K562 (cell line): ENCODE measurements at regions not wholly inside any gene's neighbourhood (a gene's known extent, or its start where the extent isn't known, plus 50 kb on each side); places are given as distances from the start of the nearest gene placed in this dataset.

ENCODE experiments used
- ARID1B ChIP-seq: fragments of 450-650 bp; IDR thresholded peaks from 2 replicates; pipeline ENCODE4 v1.6.1; 2016; ENCODE audit warnings: antibody characterized with exemption, mild to moderate bottlenecking, inconsistent platforms
- DNMT1 ChIP-seq: fragments of 450-650 bp; IDR thresholded peaks from 2 replicates; pipeline ENCODE4 v1.6.1; 2016; ENCODE audit warnings: antibody characterized with exemption, mild to moderate bottlenecking
- ELK3 ChIP-seq: fragments of 450-650 bp; formaldehyde crosslinking; IDR thresholded peaks from 2 replicates; pipeline ENCODE4 v1.4.0; 2020; ENCODE audit warnings: mild to moderate bottlenecking
- GTF2A2 ChIP-seq: IDR thresholded peaks from 2 replicates; pipeline ENCODE4 v1.6.1; 2016; ENCODE audit warnings: mild to moderate bottlenecking, missing genetic modification characterization, missing compliant biosample characterization
- HBP1 ChIP-seq: fragments of 450-650 bp; formaldehyde crosslinking; IDR thresholded peaks from 2 replicates; pipeline ENCODE4 v1.4.0; 2022; ENCODE audit warnings: missing genetic modification characterization
- ILF3 ChIP-seq: fragments of 450-650 bp; IDR thresholded peaks from 2 replicates; pipeline ENCODE4 v1.6.1; 2018; ENCODE audit warnings: antibody characterized with exemption, mild to moderate bottlenecking, moderate library complexity, borderline replicate concordance
- KAT2B ChIP-seq: IDR thresholded peaks from one replicate; pipeline ENCODE4 v1.6.1; 2012; ENCODE audit warnings: low read depth, mild to moderate bottlenecking, control low read depth, inconsistent platforms, low read length, moderate library complexity
- MED1 ChIP-seq: sonication (generic); formaldehyde crosslinking; IDR thresholded peaks from 2 replicates; pipeline ENCODE4 v1.8.1; 2023; ENCODE audit warnings: missing genetic modification reagents, borderline replicate concordance
- NFE2 ChIP-seq: IDR thresholded peaks from 2 replicates; pipeline ENCODE4 v1.6.1; 2014; ENCODE audit warnings: antibody characterized with exemption, low read depth
- POLR2AphosphoS5 ChIP-seq: IDR thresholded peaks from 2 replicates; pipeline ENCODE4 v1.6.1; 2011; ENCODE audit warnings: mild to moderate bottlenecking, low read depth, low read length, moderate library complexity; ENCODE audit not compliant: control insufficient read depth, insufficient read depth
- POLR3A ChIP-seq: IDR thresholded peaks from 2 replicates; pipeline ENCODE4 v1.6.1; 2011; ENCODE audit warnings: borderline replicate concordance, mild to moderate bottlenecking, moderate library complexity; ENCODE audit not compliant: insufficient read length, insufficient read depth; ENCODE audit errors: extremely low read depth
- PRMT5 ChIP-seq: sonication (generic); formaldehyde crosslinking; IDR thresholded peaks from 2 replicates; pipeline ENCODE4 v1.5.0; 2020; ENCODE audit warnings: missing genetic modification reagents
- PURB ChIP-seq: sonication (generic); formaldehyde crosslinking; IDR thresholded peaks from 2 replicates; pipeline ENCODE4 v1.9.0; 2021; ENCODE audit warnings: low read depth, mild to moderate bottlenecking, missing genetic modification reagents
- RAD51 ChIP-seq: fragments of 450-650 bp; IDR thresholded peaks from 2 replicates; pipeline ENCODE4 v1.7.1; 2016; ENCODE audit warnings: low read depth, mild to moderate bottlenecking, borderline replicate concordance
- RHOXF2B ChIP-seq: fragments of 250-450 bp; sonication (Bioruptor Pico); conservative IDR thresholded peaks from 2 replicates; pipeline ENCODE4 v1.5.1; 2021
- RUNX1 ChIP-seq: sonication (generic); IDR thresholded peaks from 2 replicates; pipeline ENCODE4 v1.6.1; 2016; ENCODE audit warnings: antibody characterized with exemption, low read depth
- SFPQ ChIP-seq: fragments of 200-400 bp; formaldehyde crosslinking; IDR thresholded peaks from 2 replicates; pipeline ENCODE4 v1.6.1; 2017; ENCODE audit warnings: mild to moderate bottlenecking, low read depth, low read length, moderate library complexity
- TCF7 ChIP-seq: sonication (generic); IDR thresholded peaks from 2 replicates; pipeline ENCODE4 v1.6.1; 2016; ENCODE audit warnings: antibody characterized with exemption, borderline replicate concordance
- TRIM24 ChIP-seq, 2 experiments: fragments of 450-650 bp; IDR thresholded peaks; 2 replicates each; pipeline ENCODE4 v1.6.1; 2016
- ZC3H11A ChIP-seq: IDR thresholded peaks from 2 replicates; pipeline ENCODE4 v1.6.1; 2012; ENCODE audit warnings: low read depth, low read length, improper control_type of control experiment
- ZFP30 ChIP-seq: fragments of 250-450 bp; sonication (Bioruptor Pico); IDR thresholded peaks from 2 replicates; pipeline ENCODE4 v1.8.0; 2022; ENCODE audit warnings: moderate library complexity, mild to moderate bottlenecking, inconsistent platforms, borderline replicate concordance
- ZNF23 ChIP-seq: fragments of 250-450 bp; sonication (Bioruptor Pico); IDR thresholded peaks from 2 replicates; pipeline ENCODE4 v1.4.0; 2020; ENCODE audit warnings: mild to moderate bottlenecking
- ZNF518B ChIP-seq: fragments of 250-450 bp; sonication (Bioruptor Pico); IDR thresholded peaks from 2 replicates; pipeline ENCODE4 v1.5.0; 2021; ENCODE audit warnings: mild to moderate bottlenecking, moderate library complexity
- ZNF707 ChIP-seq: fragments of 250-450 bp; sonication (Bioruptor Pico); conservative IDR thresholded peaks from 2 replicates; pipeline ENCODE4 v1.8.0; 2022; ENCODE audit warnings: inconsistent platforms, mild to moderate bottlenecking, moderate library complexity

GRCh38 chr13:75947448-75947847, 311.3 kb downstream of the LMO7 start (continued):
- TF ChIP-seq MED1 (CRISPR knock-in tag): no peak
- no peak for TF ChIP-seq PRMT5 (CRISPR knock-in tag)
- TF ChIP-seq POLR2AphosphoS5: 0 out of 2 replicates have a peak, but pooled peaks have one; percentile 27
- TF ChIP-seq ZNF518B (CRISPR knock-in tag): no peak
- no peak for TF ChIP-seq RHOXF2B (CRISPR knock-in tag)
- no peak for TF ChIP-seq ZFP30 (CRISPR knock-in tag)
- no peak for TF ChIP-seq RUNX1
- TF ChIP-seq DNMT1: no peak
- TF ChIP-seq ILF3: no peak
- TF ChIP-seq ARID1B: peak; percentile 76
- no peak for TF ChIP-seq PURB (CRISPR knock-in tag)
- no peak for TF ChIP-seq TCF7
- no peak for TF ChIP-seq ZNF707 (CRISPR knock-in tag)
- no peak for TF ChIP-seq KAT2B
- TF ChIP-seq ZNF23 (CRISPR knock-in tag): no peak
- no peak for TF ChIP-seq RAD51
- no peak for TF ChIP-seq NFE2
- TF ChIP-seq POLR3A: no peak
- no peak for TF ChIP-seq ELK3 (CRISPR knock-in tag)
- TF ChIP-seq GTF2A2 (tag): no peak
- TF ChIP-seq SFPQ: no peak
- TF ChIP-seq TRIM24 (IDR thresholded peaks at IDR 0.05): peak; percentile 26 to 63; a peak in 2 of 4 replicates
- no peak for TF ChIP-seq HBP1
- no peak for TF ChIP-seq ZC3H11A
